ENCODE measurements at regions not wholly inside any gene's neighbourhood (a gene's known extent, or its start where the extent isn't known, plus 50 kb on each side); places are given as distances from the start of the nearest gene placed in this dataset.

DNA sequence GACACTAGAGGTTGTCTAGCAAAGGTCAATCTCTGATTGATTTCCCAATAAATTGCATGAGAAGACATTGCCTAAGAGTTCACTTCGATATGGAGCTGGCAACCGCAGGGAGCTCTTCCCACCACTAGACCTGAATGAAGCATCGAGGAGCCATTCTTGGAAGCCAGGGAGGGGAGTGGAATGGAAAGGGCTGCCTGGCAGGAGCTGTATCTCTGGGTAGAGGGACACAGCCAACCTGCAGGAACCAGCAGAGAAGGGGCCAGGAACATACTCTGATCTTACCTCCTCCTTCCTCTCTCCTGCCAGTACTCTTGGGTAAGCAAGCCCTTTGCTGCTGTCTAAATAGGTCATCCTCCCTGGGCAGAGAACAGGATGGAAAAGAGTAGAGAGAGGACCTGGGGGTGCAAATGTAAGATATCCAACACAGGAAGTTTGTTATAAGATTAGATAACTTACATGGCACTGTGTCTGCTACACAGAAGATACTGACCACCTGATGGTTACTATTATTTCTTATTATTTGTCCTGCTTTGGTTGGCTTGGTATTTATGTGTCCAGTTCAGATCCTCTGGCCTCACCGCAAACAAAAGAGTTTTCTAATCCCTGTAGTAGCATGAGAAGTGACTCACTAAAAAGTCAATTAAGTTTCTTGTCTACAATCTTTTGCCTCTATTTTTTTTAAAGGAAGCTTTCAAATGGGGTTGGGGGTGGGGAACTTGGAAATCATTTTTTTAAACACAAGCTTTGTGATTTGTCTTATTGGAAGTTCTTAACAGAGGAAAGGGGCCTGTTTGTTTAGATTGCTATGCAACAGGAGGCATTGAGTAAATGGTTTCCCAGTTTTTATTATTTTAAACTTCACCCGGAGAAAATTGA, 156.7 kb upstream of the TSC22D2 start:
- TF ChIP-seq, protein P1, sequence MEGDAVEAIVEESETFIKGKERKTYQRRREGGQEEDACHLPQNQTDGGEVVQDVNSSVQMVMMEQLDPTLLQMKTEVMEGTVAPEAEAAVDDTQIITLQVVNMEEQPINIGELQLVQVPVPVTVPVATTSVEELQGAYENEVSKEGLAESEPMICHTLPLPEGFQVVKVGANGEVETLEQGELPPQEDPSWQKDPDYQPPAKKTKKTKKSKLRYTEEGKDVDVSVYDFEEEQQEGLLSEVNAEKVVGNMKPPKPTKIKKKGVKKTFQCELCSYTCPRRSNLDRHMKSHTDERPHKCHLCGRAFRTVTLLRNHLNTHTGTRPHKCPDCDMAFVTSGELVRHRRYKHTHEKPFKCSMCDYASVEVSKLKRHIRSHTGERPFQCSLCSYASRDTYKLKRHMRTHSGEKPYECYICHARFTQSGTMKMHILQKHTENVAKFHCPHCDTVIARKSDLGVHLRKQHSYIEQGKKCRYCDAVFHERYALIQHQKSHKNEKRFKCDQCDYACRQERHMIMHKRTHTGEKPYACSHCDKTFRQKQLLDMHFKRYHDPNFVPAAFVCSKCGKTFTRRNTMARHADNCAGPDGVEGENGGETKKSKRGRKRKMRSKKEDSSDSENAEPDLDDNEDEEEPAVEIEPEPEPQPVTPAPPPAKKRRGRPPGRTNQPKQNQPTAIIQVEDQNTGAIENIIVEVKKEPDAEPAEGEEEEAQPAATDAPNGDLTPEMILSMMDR (IDR thresholded peaks at IDR 0.05; ENCODE audit: poor library complexity) = no peak
- no peak for TF ChIP-seq EZH2 (IDR thresholded peaks at IDR 0.05; ENCODE audit: borderline replicate concordance)

Measured in hepatocyte (in vitro differentiated cells).